ENCODE measurements at regions not wholly inside any gene's neighbourhood (a gene's known extent, or its start where the extent isn't known, plus 50 kb on each side); places are given as distances from the start of the nearest gene placed in this dataset.
"Not testable (repeated sequence)": the region's sequence is repeated elsewhere in the genome, so short reads cannot be mapped to it uniquely, and the experiment has no call there.

GRCh38 chr4:188287169-188287894, 148.1 kb downstream of the TRIML1 start:
- DNase-seq: no peak

- no peak for DNase-seq
These were observed 150.4 kb downstream of the TRIML1 start for GRCh38 chr4:188289531-188290125.

GRCh38 chr4:188295899-188296298, 156.7 kb downstream of the TRIML1 start:
- no peak for DNase-seq

GRCh38 chr4:188296331-188296730, 157.1 kb downstream of the TRIML1 start:
- no peak for DNase-seq

- no peak for DNase-seq
These were observed 158.6 kb downstream of the TRIML1 start for GRCh38 chr4:188297873-188298272.

- no peak for DNase-seq
These were observed 159.9 kb downstream of the TRIML1 start for GRCh38 chr4:188299161-188299560.

- DNase-seq: no peak
These were observed 161.1 kb downstream of the TRIML1 start for GRCh38 chr4:188300385-188300784.

GRCh38 chr4:188305690-188306089, 166.4 kb downstream of the TRIML1 start:
- DNase-seq: no peak

- no peak for DNase-seq
These were observed 168.3 kb downstream of the TRIML1 start for GRCh38 chr4:188307591-188307990.

GRCh38 chr4:188308142-188308541, 168.9 kb downstream of the TRIML1 start:
- no peak for DNase-seq

- DNase-seq: no peak
These were observed 177.2 kb downstream of the TRIML1 start for GRCh38 chr4:188316391-188316790.

GRCh38 chr4:188328966-188329365, 189.7 kb downstream of the TRIML1 start:
- DNase-seq: no peak

GRCh38 chr4:188329521-188329920, 190.3 kb downstream of the TRIML1 start:
- DNase-seq: no peak

- no peak for DNase-seq
These were observed 193.0 kb downstream of the TRIML1 start for GRCh38 chr4:188332265-188332664.

- no peak for DNase-seq
These were observed 197.7 kb downstream of the TRIML1 start for GRCh38 chr4:188336891-188337290.

- DNase-seq: no peak
These were observed 202.2 kb downstream of the TRIML1 start for GRCh38 chr4:188341428-188341827.

- DNase-seq: no peak
These were observed 207.0 kb downstream of the TRIML1 start for GRCh38 chr4:188346171-188346809.

- DNase-seq: no peak
These were observed 208.1 kb downstream of the TRIML1 start for GRCh38 chr4:188347339-188347738.

GRCh38 chr4:188349569-188349968, 210.3 kb downstream of the TRIML1 start:
- DNase-seq: not testable (repeated sequence)

GRCh38 chr4:188363196-188363595, 224.0 kb downstream of the TRIML1 start:
- DNase-seq: no peak

- DNase-seq: no peak
These were observed 231.5 kb downstream of the TRIML1 start for GRCh38 chr4:188370777-188371176.

- no peak for DNase-seq
These were observed 232.8 kb downstream of the TRIML1 start for GRCh38 chr4:188372058-188372457.

- no peak for DNase-seq
These were observed 233.6 kb downstream of the TRIML1 start for GRCh38 chr4:188372829-188373228.

GRCh38 chr4:188374871-188375270, 235.6 kb downstream of the TRIML1 start:
- DNase-seq: no peak
